VCaP (cell line): ENCODE measurements at regions not wholly inside any gene's neighbourhood (a gene's known extent, or its start where the extent isn't known, plus 50 kb on each side); places are given as distances from the start of the nearest gene placed in this dataset.

Experiments used
- H3K27ac ChIP-seq: fragments of 450-650 bp; 2 replicates; pipeline ENCODE4 v1.5.1; 2017
- CTCF ChIP-seq: fragments of 450-650 bp; conservative IDR thresholded peaks from 2 replicates; pipeline ENCODE4 v1.5.1; 2017; ENCODE audit warnings: mild to moderate bottlenecking, moderate library complexity

- no peak overlapping the region for H3K27ac ChIP-seq
- TF ChIP-seq CTCF, result no peak
Measured at GRCh38 chr12:68460236-68460635, 128.1 kb upstream of the MDM1 start.

- no peak for TF ChIP-seq CTCF
- no peak overlapping the region for H3K27ac ChIP-seq
Measured at GRCh38 chr12:68461645-68462044, 129.5 kb upstream of the MDM1 start.

GRCh38 chr12:68462803-68463202 lies 130.6 kb upstream of the MDM1 start:
- TF ChIP-seq CTCF, result no peak
- no peak overlapping the region for H3K27ac ChIP-seq

- no peak for TF ChIP-seq CTCF
- no peak overlapping the region for H3K27ac ChIP-seq
Measured at GRCh38 chr12:68465227-68465626, 133.1 kb upstream of the MDM1 start.

GRCh38 chr12:68467514-68467913 lies 135.4 kb upstream of the MDM1 start:
- H3K27ac ChIP-seq, result no peak overlapping the region
- TF ChIP-seq CTCF, result no peak

GRCh38 chr12:68468036-68468435 lies 135.9 kb upstream of the MDM1 start:
- no peak for TF ChIP-seq CTCF
- H3K27ac ChIP-seq, result no peak overlapping the region

- H3K27ac ChIP-seq, result no peak overlapping the region
- TF ChIP-seq CTCF, result no peak
Measured at GRCh38 chr12:68469113-68469512, 137.0 kb upstream of the MDM1 start.
